H1 (cell line): ENCODE measurements at regions not wholly inside any gene's neighbourhood (a gene's known extent, or its start where the extent isn't known, plus 50 kb on each side); places are given as distances from the start of the nearest gene placed in this dataset.

Experiments used
- HDAC6 ChIP-seq: IDR thresholded peaks from one replicate; pipeline ENCODE4 v1.7.1; 2012; ENCODE audit warnings: low read depth, mild to moderate bottlenecking, inconsistent platforms, low read length, moderate library complexity

- no peak for TF ChIP-seq HDAC6
These were observed 122.5 kb upstream of the MAX start (continued) for GRCh38 chr14:65224799-65225198.
